Hepatocyte (in vitro differentiated cells): ENCODE measurements at regions not wholly inside any gene's neighbourhood (a gene's known extent, or its start where the extent isn't known, plus 50 kb on each side); places are given as distances from the start of the nearest gene placed in this dataset.

Experiments
- EZH2 ChIP-seq: fragments of 200-600 bp; sonication (generic); IDR thresholded peaks from 2 replicates; pipeline ENCODE4 v1.6.1; 2016; ENCODE audit warnings: antibody characterized with exemption, mild to moderate bottlenecking, borderline replicate concordance
- EZH2phosphoT487 ChIP-seq: fragments of 200-600 bp; sonication (generic); IDR thresholded peaks from one replicate; pipeline ENCODE4 v1.6.1; 2018; ENCODE audit warnings: antibody characterized with exemption, mild to moderate bottlenecking, low read depth, moderate library complexity; ENCODE audit not compliant: unreplicated experiment, severe bottlenecking
- TF ChIP-seq, protein P1 (sequence below): fragments of 200-600 bp; sonication (generic); IDR thresholded peaks from 2 replicates; pipeline ENCODE4 v1.5.1; 2016; ENCODE audit warnings: antibody characterized with exemption, mild to moderate bottlenecking; ENCODE audit not compliant: poor library complexity

DNA sequence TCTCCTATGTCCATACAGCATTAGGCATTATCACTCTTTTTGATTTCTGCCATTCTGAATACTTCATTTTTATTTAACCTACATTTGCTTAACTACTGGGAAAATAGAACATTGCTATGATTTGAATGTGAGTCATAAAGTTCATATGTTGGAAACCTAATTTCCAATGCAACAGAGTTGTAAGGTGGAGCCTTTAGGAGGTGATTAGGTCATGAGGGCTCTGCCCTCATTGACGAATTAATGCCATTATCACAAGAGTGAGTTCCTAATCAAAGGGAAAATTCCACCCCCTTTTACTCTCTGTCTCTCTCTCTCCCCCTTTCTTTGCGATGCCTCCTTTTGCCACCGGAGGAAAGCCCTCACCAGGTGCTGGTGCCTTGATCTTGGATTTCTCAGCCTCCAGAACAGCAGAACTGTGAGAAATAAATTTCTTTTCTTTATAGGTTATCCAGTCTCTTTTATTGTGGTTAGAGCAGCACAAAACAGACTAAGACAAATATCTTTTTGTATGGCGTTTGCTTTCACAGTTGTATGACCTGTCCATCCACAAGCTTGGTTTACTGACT, 180.1 kb upstream of the ARID2 start:
- TF ChIP-seq, protein P1, sequence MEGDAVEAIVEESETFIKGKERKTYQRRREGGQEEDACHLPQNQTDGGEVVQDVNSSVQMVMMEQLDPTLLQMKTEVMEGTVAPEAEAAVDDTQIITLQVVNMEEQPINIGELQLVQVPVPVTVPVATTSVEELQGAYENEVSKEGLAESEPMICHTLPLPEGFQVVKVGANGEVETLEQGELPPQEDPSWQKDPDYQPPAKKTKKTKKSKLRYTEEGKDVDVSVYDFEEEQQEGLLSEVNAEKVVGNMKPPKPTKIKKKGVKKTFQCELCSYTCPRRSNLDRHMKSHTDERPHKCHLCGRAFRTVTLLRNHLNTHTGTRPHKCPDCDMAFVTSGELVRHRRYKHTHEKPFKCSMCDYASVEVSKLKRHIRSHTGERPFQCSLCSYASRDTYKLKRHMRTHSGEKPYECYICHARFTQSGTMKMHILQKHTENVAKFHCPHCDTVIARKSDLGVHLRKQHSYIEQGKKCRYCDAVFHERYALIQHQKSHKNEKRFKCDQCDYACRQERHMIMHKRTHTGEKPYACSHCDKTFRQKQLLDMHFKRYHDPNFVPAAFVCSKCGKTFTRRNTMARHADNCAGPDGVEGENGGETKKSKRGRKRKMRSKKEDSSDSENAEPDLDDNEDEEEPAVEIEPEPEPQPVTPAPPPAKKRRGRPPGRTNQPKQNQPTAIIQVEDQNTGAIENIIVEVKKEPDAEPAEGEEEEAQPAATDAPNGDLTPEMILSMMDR = no peak
- TF ChIP-seq EZH2 (no peak), EZH2phosphoT487 (no peak)
